RWPE2 (cell line): ENCODE measurements at regions not wholly inside any gene's neighbourhood (a gene's known extent, or its start where the extent isn't known, plus 50 kb on each side); places are given as distances from the start of the nearest gene placed in this dataset.

ENCODE experiments used
- ATAC-seq: fragments of 200-7000 bp; cut with Tn5 transposase; 3 replicates; pipeline ENCODE4 v1.9.1; 2021; ENCODE audit warnings: low read depth
- DNase-seq: peaks from one replicate; pipeline ENCODE4 v3.0.0-alpha.2; 2020; ENCODE audit warnings: low spot score
- H3K27ac ChIP-seq: fragments of 450-650 bp; 2 replicates; pipeline ENCODE4 v1.5.1; 2017; ENCODE audit warnings: mild to moderate bottlenecking; ENCODE audit not compliant: poor library complexity, severe bottlenecking
- H3K27me3 ChIP-seq: fragments of 250-450 bp; sonication (Bioruptor Pico); 2 replicates; pipeline ENCODE4 v1.5.1; 2021; ENCODE audit warnings: mild to moderate bottlenecking, moderate library complexity; ENCODE audit not compliant: insufficient read depth, poor library complexity, severe bottlenecking
- H3K36me3 ChIP-seq: fragments of 250-450 bp; sonication (Bioruptor Pico); 2 replicates; pipeline ENCODE4 v1.5.1; 2020; ENCODE audit warnings: low read depth, mild to moderate bottlenecking, moderate library complexity
- H3K4me1 ChIP-seq: fragments of 250-450 bp; sonication (Bioruptor Pico); 2 replicates; pipeline ENCODE4 v1.5.1; 2021; ENCODE audit warnings: mild to moderate bottlenecking, moderate library complexity; ENCODE audit not compliant: insufficient read depth, poor library complexity, severe bottlenecking
- H3K4me3 ChIP-seq: fragments of 250-450 bp; sonication (Bioruptor Pico); 2 replicates; pipeline ENCODE4 v1.5.1; 2021; ENCODE audit warnings: mild to moderate bottlenecking, moderate library complexity; ENCODE audit not compliant: severe bottlenecking
- H3K9me3 ChIP-seq: fragments of 250-450 bp; sonication (Bioruptor Pico); 2 replicates; pipeline ENCODE4 v1.5.1; 2021; ENCODE audit warnings: mild to moderate bottlenecking, moderate library complexity; ENCODE audit not compliant: severe bottlenecking
- CTCF ChIP-seq: fragments of 450-650 bp; IDR thresholded peaks from one replicate; pipeline ENCODE4 v1.5.1; 2017; ENCODE audit warnings: mild to moderate bottlenecking, moderate library complexity; ENCODE audit not compliant: poor library complexity, severe bottlenecking

GRCh38 chr6:131451321-131452144, 121.5 kb upstream of the ARG1 start:
- DNase-seq (no peak), ATAC-seq (no peak)
- TF ChIP-seq CTCF: no peak
- Histone ChIP-seq H3K4me3 (no peak overlapping the region), H3K4me1 (no peaks in the 10 kb centered on the region), H3K9me3 (no peaks in the 10 kb centered on the region), H3K36me3 (no peaks in the 10 kb centered on the region), H3K27me3 (no peaks in the 10 kb centered on the region), H3K27ac (no peak overlapping the region)

GRCh38 chr6:131453803-131454202, 119.2 kb upstream of the ARG1 start:
- no peak for TF ChIP-seq CTCF
- H3K4me1 ChIP-seq: no peaks in the 10 kb centered on the region
- no peak for DNase-seq

GRCh38 chr6:131456565-131456964, 116.5 kb upstream of the ARG1 start:
- TF ChIP-seq CTCF: no peak
- no peaks in the 10 kb centered on the region for H3K36me3 ChIP-seq
- H3K27ac ChIP-seq: no peak overlapping the region
- H3K4me3 ChIP-seq: no peak overlapping the region
- no peaks in the 10 kb centered on the region for H3K4me1 ChIP-seq
- ATAC-seq: no peak
- H3K9me3 ChIP-seq: no peaks in the 10 kb centered on the region
- no peak for DNase-seq
- H3K27me3 ChIP-seq: peaks cover 4% of the 10 kb centered on the region

More at GRCh38 chr6:131453803-131454202, 119.2 kb upstream of the ARG1 start:
- no peak overlapping the region for H3K4me3 ChIP-seq
- no peaks in the 10 kb centered on the region for H3K27me3 ChIP-seq
- H3K36me3 ChIP-seq: no peaks in the 10 kb centered on the region
- ATAC-seq: no peak
- H3K27ac ChIP-seq: no peak overlapping the region
- H3K9me3 ChIP-seq: no peaks in the 10 kb centered on the region

- H3K4me3 ChIP-seq: no peak overlapping the region
- no peaks in the 10 kb centered on the region for H3K4me1 ChIP-seq
- no peaks in the 10 kb centered on the region for H3K9me3 ChIP-seq
- H3K36me3 ChIP-seq: no peaks in the 10 kb centered on the region
- ATAC-seq: no peak
- peaks cover 4% of the 10 kb centered on the region for H3K27me3 ChIP-seq
- no peak for TF ChIP-seq CTCF
- H3K27ac ChIP-seq: no peak overlapping the region
- DNase-seq: no peak
Measured at GRCh38 chr6:131459005-131459404, 114.0 kb upstream of the ARG1 start.

- ATAC-seq: no peak
Measured at GRCh38 chr6:131460614-131461000, 112.4 kb upstream of the ARG1 start.

More at GRCh38 chr6:131460614-131461000, 112.4 kb upstream of the ARG1 start:
- H3K27ac ChIP-seq: no peak overlapping the region
- TF ChIP-seq CTCF: no peak
- H3K4me3 ChIP-seq: no peak overlapping the region
- no peaks in the 10 kb centered on the region for H3K36me3 ChIP-seq
- H3K4me1 ChIP-seq: no peaks in the 10 kb centered on the region
- no peaks in the 10 kb centered on the region for H3K9me3 ChIP-seq
- H3K27me3 ChIP-seq: peaks cover 4% of the 10 kb centered on the region
- no peak for DNase-seq
